ENCODE measurements at regions not wholly inside any gene's neighbourhood (a gene's known extent, or its start where the extent isn't known, plus 50 kb on each side); places are given as distances from the start of the nearest gene placed in this dataset.
"Not testable (repeated sequence)": the region's sequence is repeated elsewhere in the genome, so short reads cannot be mapped to it uniquely, and the experiment has no call there.

GRCh38 chr10:109393425-109393824 lies 529.9 kb downstream of the XPNPEP1 start:
- no peak for ATAC-seq

GRCh38 chr10:109386921-109387320 lies 536.4 kb downstream of the XPNPEP1 start:
- ATAC-seq, result no peak

- no peak for ATAC-seq
These were observed 537.2 kb downstream of the XPNPEP1 start for GRCh38 chr10:109386101-109386500.

- ATAC-seq, result no peak
These were observed 544.1 kb downstream of the XPNPEP1 start for GRCh38 chr10:109379186-109379585.

- no peak for ATAC-seq
These were observed 549.1 kb downstream of the XPNPEP1 start for GRCh38 chr10:109374215-109374614.

- ATAC-seq, result no peak
These were observed 564.0 kb downstream of the XPNPEP1 start for GRCh38 chr10:109359316-109359715.

GRCh38 chr10:109358325-109358724 lies 565.0 kb downstream of the XPNPEP1 start:
- no peak for ATAC-seq

- no peak for ATAC-seq
These were observed 575.0 kb downstream of the XPNPEP1 start for GRCh38 chr10:109348324-109348723.

GRCh38 chr10:109343293-109343692 lies 580.0 kb downstream of the XPNPEP1 start:
- no peak for ATAC-seq

- ATAC-seq, result no peak
These were observed 581.3 kb downstream of the XPNPEP1 start for GRCh38 chr10:109341986-109342385.

- no peak for ATAC-seq
These were observed 595.3 kb downstream of the XPNPEP1 start for GRCh38 chr10:109328001-109328400.

GRCh38 chr10:109327266-109327665 lies 596.0 kb downstream of the XPNPEP1 start:
- ATAC-seq, result no peak

- ATAC-seq, result no peak
These were observed 598.6 kb downstream of the XPNPEP1 start for GRCh38 chr10:109324721-109325120.

- no peak for ATAC-seq
These were observed 605.5 kb downstream of the XPNPEP1 start for GRCh38 chr10:109317746-109318366.

GRCh38 chr10:109314016-109314415 lies 609.3 kb downstream of the XPNPEP1 start:
- ATAC-seq, result not testable (repeated sequence)

GRCh38 chr10:109312555-109312954 lies 610.8 kb downstream of the XPNPEP1 start:
- not testable (repeated sequence) for ATAC-seq

- no peak for ATAC-seq
These were observed 614.3 kb downstream of the XPNPEP1 start for GRCh38 chr10:109308971-109309370.

GRCh38 chr10:109307102-109307501 lies 616.2 kb downstream of the XPNPEP1 start:
- not testable (repeated sequence) for ATAC-seq

- ATAC-seq, result no peak
These were observed 616.6 kb downstream of the XPNPEP1 start for GRCh38 chr10:109306698-109307097.

- no peak for ATAC-seq
These were observed 635.5 kb downstream of the XPNPEP1 start for GRCh38 chr10:109287858-109288257.

- no peak for ATAC-seq
These were observed 640.8 kb downstream of the XPNPEP1 start for GRCh38 chr10:109282510-109282909.

GRCh38 chr10:109281347-109281746 lies 642.0 kb downstream of the XPNPEP1 start:
- no peak for ATAC-seq

GRCh38 chr10:109280837-109281236 lies 642.5 kb downstream of the XPNPEP1 start:
- no peak for ATAC-seq

GRCh38 chr10:109277456-109277855 lies 645.9 kb downstream of the XPNPEP1 start:
- ATAC-seq, result no peak

GRCh38 chr10:109275960-109276359 lies 647.4 kb downstream of the XPNPEP1 start:
- no peak for ATAC-seq
